Fibroblast of skin of left biceps (primary cell): ENCODE measurements at regions not wholly inside any gene's neighbourhood (a gene's known extent, or its start where the extent isn't known, plus 50 kb on each side); places are given as distances from the start of the nearest gene placed in this dataset.

Experiments used
- DNase-seq, 2 experiments: peaks; one replicate each; pipeline ENCODE4 v3.0.0-alpha.2; 2013; ENCODE audit warnings: low read depth in 2 of 2

DNA sequence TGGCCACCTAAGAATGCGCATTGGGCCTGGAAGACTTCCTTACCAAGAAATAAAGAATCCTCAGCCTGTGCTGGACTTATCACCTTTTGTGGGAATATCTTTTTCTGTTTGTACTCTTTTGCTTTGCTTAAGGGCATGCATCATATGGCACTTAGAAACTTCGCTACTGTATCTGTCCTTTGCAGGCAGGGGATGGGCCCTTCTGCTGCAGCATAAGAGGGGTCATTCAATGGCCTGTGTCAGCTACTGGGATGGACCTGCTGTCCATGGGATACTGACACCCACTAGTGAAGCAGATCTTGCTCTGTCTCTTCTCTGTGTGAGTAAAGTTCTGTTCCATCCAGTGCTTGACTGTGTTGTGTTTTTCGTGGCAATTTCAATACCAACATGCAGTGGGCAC lies 239.0 kb upstream of the JUN start:
- no peak for DNase-seq

DNA sequence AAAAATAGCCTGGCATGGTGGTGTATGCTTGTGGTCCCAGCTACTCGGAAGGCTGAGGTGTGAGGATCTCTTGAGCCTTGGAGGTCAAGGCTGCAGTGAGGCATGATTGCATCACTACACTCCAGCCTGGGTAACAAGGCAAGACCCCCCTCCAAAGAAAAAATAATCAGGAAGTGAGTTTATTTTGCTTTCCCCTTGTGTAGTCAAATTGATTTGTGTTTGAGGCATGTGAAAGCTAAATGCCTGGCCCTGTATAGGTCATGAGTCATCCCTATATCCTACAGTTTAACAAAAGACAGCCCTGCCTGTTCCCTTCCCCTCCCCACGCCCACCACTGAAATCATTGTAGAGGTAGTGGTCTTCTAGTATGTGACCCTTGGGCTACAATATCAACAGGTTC lies 241.4 kb upstream of the JUN start:
- DNase-seq = no peak

- peak in 1 of 2 experiments; percentile 47 for DNase-seq
Observed at GRCh38 chr1:59025898-59026426, 242.1 kb upstream of the JUN start.

- DNase-seq = peak; percentile 97 to 98
Observed at GRCh38 chr1:59026472-59026948, 242.7 kb upstream of the JUN start.

DNA sequence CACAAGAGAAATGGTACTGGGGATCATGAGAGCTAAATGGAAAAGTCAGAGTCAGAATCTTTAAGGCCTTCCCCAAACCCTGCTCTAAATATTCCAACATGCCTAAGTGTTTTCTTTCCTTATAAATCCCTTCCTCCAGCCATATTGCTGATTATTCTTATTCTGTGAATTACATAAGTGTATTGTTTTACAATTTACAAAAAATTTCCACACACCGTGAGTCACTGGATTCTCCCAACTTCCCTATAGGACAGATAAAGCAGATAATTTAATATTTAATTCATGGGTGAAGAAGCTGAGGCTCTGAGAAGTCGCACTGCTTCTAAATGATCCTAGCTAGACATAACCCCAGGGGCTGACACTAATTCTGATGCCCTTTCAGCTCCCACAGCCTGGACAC lies 243.3 kb upstream of the JUN start:
- DNase-seq = no peak

DNA sequence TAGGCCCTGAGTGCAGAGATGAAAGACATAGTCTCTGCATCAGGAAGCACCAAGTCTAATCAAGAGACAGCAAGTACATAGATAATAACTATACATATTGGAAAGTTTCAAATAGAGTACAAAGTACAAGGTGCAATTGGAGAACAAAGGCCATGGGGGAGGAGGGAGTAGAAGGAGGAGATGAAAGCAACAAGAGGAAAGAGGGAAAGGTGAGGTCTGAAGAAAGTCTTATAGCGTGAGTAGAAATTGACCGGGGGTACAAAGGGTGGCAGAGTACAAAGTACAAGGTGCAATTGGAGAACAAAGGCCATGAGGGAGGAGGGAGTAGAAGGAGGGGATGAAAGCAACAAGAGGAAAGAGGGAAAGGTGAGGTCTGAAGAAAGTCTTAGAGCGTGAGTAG lies 244.2 kb upstream of the JUN start:
- DNase-seq = no peak

DNA sequence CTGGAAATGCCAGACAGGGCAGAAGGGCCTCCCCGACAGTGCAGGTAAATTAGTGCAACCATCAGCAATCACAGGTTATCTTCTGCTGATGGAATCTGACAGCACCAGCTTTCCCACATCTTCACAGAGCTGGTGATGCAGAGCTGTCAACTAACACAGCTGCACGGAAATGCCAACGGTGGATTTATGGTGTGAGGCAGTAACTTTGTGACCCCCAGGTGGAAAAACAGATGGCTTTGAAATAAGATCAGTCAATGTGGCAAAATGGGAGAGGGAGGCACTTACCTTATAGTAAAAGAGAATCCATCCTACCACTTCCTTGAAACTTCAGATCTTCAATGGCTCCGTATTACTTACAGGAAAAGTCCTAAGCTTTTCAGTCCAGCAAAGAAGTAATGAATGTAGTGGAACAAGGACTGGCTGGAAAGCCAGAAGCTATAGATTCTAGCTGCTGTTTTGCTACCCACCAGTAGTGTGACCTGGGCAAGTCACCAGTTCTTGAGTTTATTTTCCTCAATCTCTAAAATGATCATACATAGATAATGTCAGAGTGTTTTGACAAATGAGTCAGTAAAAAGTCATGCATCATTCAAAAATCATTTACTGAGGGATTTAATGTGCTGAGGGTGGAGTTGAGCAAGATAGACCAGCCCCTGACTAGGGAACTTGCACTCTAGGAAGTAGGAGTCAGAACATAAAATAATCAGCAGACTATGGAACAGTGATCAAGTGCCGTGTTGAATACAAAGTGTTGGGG lies 245.7 kb upstream of the JUN start:
- DNase-seq = no peak

DNA sequence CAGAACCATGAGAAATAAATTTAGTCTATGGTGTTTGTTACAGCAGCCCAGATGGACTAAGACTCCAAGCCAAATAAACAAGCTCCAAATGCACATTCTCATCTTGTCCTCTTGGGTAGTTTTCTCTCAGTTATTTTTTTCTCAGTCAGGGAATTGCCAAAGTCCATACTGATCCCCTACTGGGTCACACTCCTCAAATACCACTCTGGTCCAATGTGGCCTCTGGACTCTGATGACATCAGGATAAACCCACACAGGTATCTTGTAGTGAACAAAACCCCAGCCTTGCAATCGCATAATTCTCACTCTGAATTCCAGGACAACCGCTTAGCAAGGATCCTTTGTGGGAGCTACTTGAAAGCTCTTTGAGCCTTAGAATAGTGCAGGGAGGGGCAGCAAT lies 248.4 kb upstream of the JUN start:
- DNase-seq = no peak

DNA sequence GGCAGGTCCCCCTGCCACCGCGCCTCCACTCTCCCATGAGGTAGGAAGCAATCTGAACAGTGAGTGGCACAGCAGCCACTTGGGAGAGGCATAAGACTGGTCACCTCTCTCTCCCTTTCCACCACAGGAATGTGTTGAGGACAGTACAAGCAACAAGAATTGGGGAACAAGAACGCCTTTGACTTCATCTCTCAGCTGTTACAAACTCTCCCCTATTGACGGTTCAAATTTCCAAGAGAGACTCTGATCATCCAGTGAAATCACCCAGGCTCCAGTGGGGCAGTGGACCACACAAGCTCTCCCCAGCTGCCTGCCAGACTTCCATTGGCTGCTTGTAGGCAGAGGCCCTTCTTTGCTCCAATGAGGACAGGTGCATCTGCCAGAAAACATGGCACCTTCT lies 249.9 kb upstream of the JUN start:
- DNase-seq = no peak

DNA sequence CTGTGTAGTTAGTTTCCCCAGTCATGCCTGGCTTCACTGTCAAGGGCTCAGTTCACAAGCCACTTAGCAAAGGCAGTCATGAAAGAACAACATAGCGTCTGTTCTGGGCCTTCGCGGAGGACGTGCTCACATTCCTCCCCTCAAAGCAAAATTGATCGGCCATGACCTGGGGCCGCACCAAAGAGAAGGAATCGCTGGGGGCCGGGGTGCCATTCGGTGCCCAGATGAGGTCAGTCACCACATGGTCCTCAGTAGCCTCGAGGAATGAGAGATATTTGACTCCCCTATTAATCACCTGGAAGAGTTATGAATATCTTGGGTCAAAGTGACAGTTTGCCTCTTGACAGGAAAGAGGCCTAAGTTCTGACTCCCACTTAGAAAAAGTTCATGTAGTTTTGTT lies 251.1 kb upstream of the JUN start:
- no peak for DNase-seq

DNA sequence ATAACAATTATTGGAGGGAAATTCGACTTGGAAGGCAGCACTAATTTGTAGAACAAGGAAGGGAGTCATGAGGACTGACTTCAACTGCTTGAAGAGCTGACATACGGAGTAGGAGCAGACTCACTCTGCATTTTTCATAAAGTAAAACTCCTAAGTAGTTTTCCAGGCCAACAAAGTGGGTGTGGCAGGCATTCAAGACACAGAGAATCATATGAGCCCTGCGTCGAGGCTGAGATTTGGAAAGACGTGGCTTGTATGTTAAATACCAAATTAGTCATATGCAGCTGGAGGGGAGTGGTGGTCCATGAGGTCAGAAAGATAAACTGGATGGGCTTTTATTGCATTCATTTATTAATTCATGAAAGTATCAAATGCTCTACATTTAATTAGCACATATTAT lies 255.7 kb upstream of the JUN start:
- no peak for DNase-seq

GRCh38 chr1:59040486-59040885 lies 256.4 kb upstream of the FGGY start:
- DNase-seq = no peak

- DNase-seq = no peak
Observed at GRCh38 chr1:59041646-59042277, 255.1 kb upstream of the FGGY start.

DNA sequence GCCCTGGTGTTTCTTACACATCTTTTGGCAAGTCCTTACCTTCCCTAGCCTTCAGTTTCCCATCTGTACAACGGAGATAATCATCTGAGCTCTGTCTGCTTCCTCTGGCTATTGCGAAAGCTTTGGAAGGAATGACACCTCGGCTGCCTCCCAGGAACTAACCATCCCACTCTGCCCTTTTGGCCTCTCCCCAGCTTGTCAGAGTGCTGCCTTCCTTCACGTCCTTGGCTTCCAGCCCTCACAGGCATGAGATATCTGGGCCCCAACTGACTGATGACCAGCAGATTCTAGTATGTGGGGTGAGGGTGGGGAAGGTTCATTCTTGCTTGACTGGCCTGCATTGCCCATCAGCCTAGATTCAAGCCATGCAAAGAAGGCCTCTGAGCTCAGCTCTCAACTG lies 253.1 kb upstream of the FGGY start:
- peak; percentile 74 to 76 for DNase-seq

GRCh38 chr1:59044535-59045121 lies 252.3 kb upstream of the FGGY start:
- no peak for DNase-seq

DNA sequence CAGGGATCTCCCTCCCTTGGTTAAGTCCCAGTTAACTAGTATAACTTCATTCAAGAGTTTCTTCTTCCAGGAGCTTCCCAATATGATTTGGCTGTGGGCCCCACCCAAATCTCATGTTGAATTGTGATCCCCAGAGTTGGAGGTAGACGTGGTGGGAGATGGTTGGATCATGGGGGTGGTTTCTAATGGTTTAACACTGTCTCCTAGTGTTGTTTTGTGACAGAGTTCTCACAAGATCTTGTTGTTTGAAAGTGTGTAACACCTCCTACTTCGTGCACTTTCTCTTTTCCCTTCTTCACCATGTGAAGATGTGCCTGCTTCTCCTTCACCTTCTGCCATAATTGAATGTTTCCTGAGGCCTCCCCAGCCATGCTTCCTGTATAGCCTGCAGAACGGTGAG lies 251.8 kb upstream of the FGGY start:
- no peak for DNase-seq

GRCh38 chr1:59045636-59046035 lies 251.3 kb upstream of the FGGY start:
- DNase-seq = no peak

- DNase-seq = no peak
Observed at GRCh38 chr1:59046134-59046533, 250.8 kb upstream of the FGGY start.

DNA sequence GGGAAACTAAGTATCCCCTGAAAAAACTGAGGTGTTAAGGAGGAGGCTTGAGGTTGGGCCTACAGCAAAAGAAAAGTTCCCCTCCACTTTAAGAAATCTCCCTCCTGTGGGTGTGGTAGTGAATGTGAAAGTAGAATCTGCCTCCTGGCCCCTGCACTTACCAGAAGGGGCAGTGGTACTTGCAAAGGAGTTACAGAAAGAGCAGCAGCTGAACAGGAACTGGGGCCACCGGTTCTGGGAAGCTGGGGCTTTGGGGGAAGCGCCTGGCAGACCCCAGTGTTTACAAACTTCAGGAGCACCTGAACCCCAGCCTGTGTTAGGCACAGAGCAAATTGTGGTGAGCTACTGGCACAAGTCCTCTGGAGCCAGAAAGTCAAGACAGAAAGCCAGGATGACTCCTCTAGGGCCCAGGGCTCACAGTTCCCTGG lies 250.2 kb upstream of the FGGY start:
- DNase-seq = no peak

- DNase-seq = no peak
Observed at GRCh38 chr1:59051007-59051406, 245.9 kb upstream of the FGGY start.

GRCh38 chr1:59052166-59052590 lies 244.7 kb upstream of the FGGY start:
- DNase-seq = no peak

DNA sequence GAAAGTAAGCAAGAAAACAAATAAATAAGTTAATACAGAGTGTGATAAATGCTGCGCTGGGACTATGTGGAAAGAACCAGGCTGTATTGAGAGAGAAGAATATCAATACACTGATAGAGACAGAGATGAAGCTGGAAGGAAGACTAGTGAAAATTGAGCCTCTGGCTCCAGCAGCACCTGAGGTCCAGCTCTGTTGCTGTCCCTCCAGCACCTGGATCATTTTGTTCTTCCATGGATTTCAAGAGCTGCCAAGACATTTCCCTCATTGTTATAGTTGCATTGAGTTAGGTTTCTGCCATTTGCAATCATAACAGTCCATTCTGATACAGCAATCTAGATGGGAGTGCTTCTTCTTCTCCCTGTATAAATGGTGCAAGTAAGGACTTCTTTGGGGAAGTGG lies 242.7 kb upstream of the FGGY start:
- DNase-seq = no peak
